ENCODE measurements at regions not wholly inside any gene's neighbourhood (a gene's known extent, or its start where the extent isn't known, plus 50 kb on each side); places are given as distances from the start of the nearest gene placed in this dataset.

- H3K27me3 ChIP-seq, result no peaks in the 10 kb centered on the region
- no peak overlapping the region for H3K4me3 ChIP-seq
- WGBS (ENCODE audit: low lambda C conversion rate, missing lambda C conversion rate), result 91% methylated on average over 6 of the region's 6 CpGs
- H3K27ac ChIP-seq, result no peak overlapping the region
- H4K20me1 ChIP-seq (ENCODE audit: insufficient read depth, poor library complexity, severe bottlenecking), result no peaks in the 10 kb centered on the region
- no peaks in the 10 kb centered on the region for H3K79me2 ChIP-seq
- H3K9me3 ChIP-seq (ENCODE audit: low read depth), result no peaks in the 10 kb centered on the region
- no peak overlapping the region for H3K4me2 ChIP-seq
- no peaks in the 10 kb centered on the region for H3K36me3 ChIP-seq (replicated peaks; ENCODE audit: insufficient read depth, low read depth)
- H3K4me1 ChIP-seq (ENCODE audit: insufficient read depth), result no peaks in the 10 kb centered on the region
- TF ChIP-seq EZH2 (IDR thresholded peaks at IDR 0.05; ENCODE audit: borderline replicate concordance), result no peak
- no peak for TF ChIP-seq EZH2phosphoT487 (IDR thresholded peaks at IDR 0.05; ENCODE audit: low read depth, severe bottlenecking, unreplicated experiment)
- no peak for TF ChIP-seq CTCF (IDR thresholded peaks at IDR 0.05; ENCODE audit: poor library complexity)
- no peak for DNase-seq (ENCODE audit: low spot score)
- no peaks in the 10 kb centered on the region for H3K9me2 ChIP-seq (replicated peaks; ENCODE audit: insufficient read depth)
- H2AFZ ChIP-seq, result no peak overlapping the region
Observed at GRCh38 chr5:18984559-18985080, 1003.4 kb downstream of the CDH18 start.

GRCh38 chr5:18985171-18985758, 1002.7 kb downstream of the CDH18 start:
- H3K27ac ChIP-seq, result no peak overlapping the region
- no peaks in the 10 kb centered on the region for H3K79me2 ChIP-seq
- TF ChIP-seq EZH2phosphoT487 (IDR thresholded peaks at IDR 0.05; ENCODE audit: low read depth, severe bottlenecking, unreplicated experiment) (no peak), CTCF (IDR thresholded peaks at IDR 0.05; ENCODE audit: poor library complexity) (no peak), EZH2 (IDR thresholded peaks at IDR 0.05; ENCODE audit: borderline replicate concordance) (no peak)
- H3K27me3 ChIP-seq, result no peaks in the 10 kb centered on the region
- H3K4me1 ChIP-seq (ENCODE audit: insufficient read depth), result no peaks in the 10 kb centered on the region
- H2AFZ ChIP-seq, result no peak overlapping the region
- H3K4me3 ChIP-seq, result no peak overlapping the region
- DNase-seq (ENCODE audit: low spot score), result no peak
- no peaks in the 10 kb centered on the region for H4K20me1 ChIP-seq (ENCODE audit: insufficient read depth, poor library complexity, severe bottlenecking)
- no peak overlapping the region for H3K4me2 ChIP-seq
- no peaks in the 10 kb centered on the region for H3K36me3 ChIP-seq (replicated peaks; ENCODE audit: insufficient read depth, low read depth)
- WGBS (ENCODE audit: low lambda C conversion rate, missing lambda C conversion rate), result 48% methylated on average over 5 of the region's 5 CpGs
- no peaks in the 10 kb centered on the region for H3K9me3 ChIP-seq (ENCODE audit: low read depth)
- H3K9me2 ChIP-seq (replicated peaks; ENCODE audit: insufficient read depth), result no peaks in the 10 kb centered on the region

- no peak for DNase-seq (ENCODE audit: low spot score)
- H3K4me3 ChIP-seq, result no peak overlapping the region
- no peaks in the 10 kb centered on the region for H3K36me3 ChIP-seq (replicated peaks; ENCODE audit: insufficient read depth, low read depth)
- no peaks in the 10 kb centered on the region for H3K4me1 ChIP-seq (ENCODE audit: insufficient read depth)
- TF ChIP-seq EZH2phosphoT487 (IDR thresholded peaks at IDR 0.05; ENCODE audit: low read depth, severe bottlenecking, unreplicated experiment) (no peak), CTCF (IDR thresholded peaks at IDR 0.05; ENCODE audit: poor library complexity) (no peak), EZH2 (IDR thresholded peaks at IDR 0.05; ENCODE audit: borderline replicate concordance) (no peak)
- no peak overlapping the region for H3K27ac ChIP-seq
- no peak overlapping the region for H2AFZ ChIP-seq
- H3K4me2 ChIP-seq, result no peak overlapping the region
- H4K20me1 ChIP-seq (ENCODE audit: insufficient read depth, poor library complexity, severe bottlenecking), result no peaks in the 10 kb centered on the region
- WGBS (ENCODE audit: low lambda C conversion rate, missing lambda C conversion rate), result 27% methylated on average over 1 of the region's 1 CpG
- no peaks in the 10 kb centered on the region for H3K27me3 ChIP-seq
- H3K9me2 ChIP-seq (replicated peaks; ENCODE audit: insufficient read depth), result no peaks in the 10 kb centered on the region
- H3K9me3 ChIP-seq (ENCODE audit: low read depth), result no peaks in the 10 kb centered on the region
- H3K79me2 ChIP-seq, result no peaks in the 10 kb centered on the region
Observed at GRCh38 chr5:18987101-18987500, 1000.9 kb downstream of the CDH18 start.
